ENCODE measurements at regions not wholly inside any gene's neighbourhood (a gene's known extent, or its start where the extent isn't known, plus 50 kb on each side); places are given as distances from the start of the nearest gene placed in this dataset.

- no peak overlapping the region for H3K4me3 ChIP-seq
- no peak for DNase-seq
- peaks cover 2% of the 10 kb centered on the region; the same call in 1 of the 2 replicates for H3F3A ChIP-seq (ENCODE audit: insufficient read depth)
- TF ChIP-seq EZH2phosphoT487 (IDR thresholded peaks at IDR 0.05; ENCODE audit: insufficient read depth, low read depth) = no peak
- no peak for TF ChIP-seq EZH2 (IDR thresholded peaks at IDR 0.05; ENCODE audit: insufficient read depth, poor library complexity, severe bottlenecking)
- no peaks in the 10 kb centered on the region for H3K79me2 ChIP-seq (ENCODE audit: insufficient read depth)
- no peak overlapping the region for H2AFZ ChIP-seq
- no peaks in the 10 kb centered on the region for H3K36me3 ChIP-seq (ENCODE audit: low read depth)
- 96% methylated on average over 16 of the region's 16 CpGs for WGBS, 2 experiments (ENCODE audit: low coverage in 1 of 2, low lambda C conversion rate in 2 of 2, missing lambda C conversion rate in 2 of 2)
- H3K4me2 ChIP-seq (ENCODE audit: unreplicated experiment) = no peak overlapping the region
- no peaks in the 10 kb centered on the region for H3K9me3 ChIP-seq (ENCODE audit: low read depth)
- in situ Hi-C loops (cut with MboI) = no loop called here
- no peak overlapping the region for H3K27ac ChIP-seq
- H3K9ac ChIP-seq = no peak overlapping the region
- H3K9me2 ChIP-seq (ENCODE audit: insufficient read depth) = no peaks in the 10 kb centered on the region
- H4K20me1 ChIP-seq (ENCODE audit: insufficient read depth) = no peaks in the 10 kb centered on the region
- no peaks in the 10 kb centered on the region for H3K27me3 ChIP-seq (replicated peaks; ENCODE audit: insufficient read depth)
- peaks cover 5% of the 10 kb centered on the region; the same call in 1 of the 2 replicates for H3K4me1 ChIP-seq (ENCODE audit: insufficient read depth)
Measured at GRCh38 chr9:129342591-129343423, 164.7 kb upstream of the IER5L start.

DNA sequence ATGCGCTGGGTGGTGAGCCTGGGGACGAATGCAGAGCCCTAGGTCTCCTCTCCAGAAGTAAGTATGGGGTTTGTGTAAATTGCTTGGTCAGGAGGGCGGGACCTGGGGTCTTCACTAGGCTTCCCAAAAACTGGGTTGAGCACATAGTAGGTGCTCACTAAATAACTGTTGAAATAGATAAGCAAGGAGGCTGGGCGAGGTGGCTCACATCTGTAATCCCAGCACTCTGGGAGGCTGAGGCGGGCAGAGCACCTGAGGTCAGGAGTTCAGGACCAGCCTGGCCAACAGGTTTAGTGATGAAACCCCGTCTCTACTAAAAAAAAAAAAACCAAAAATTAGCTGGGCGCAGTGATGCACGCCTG is 163.9 kb upstream of the IER5L start:
- Histone ChIP-seq H3K9me3 (ENCODE audit: low read depth) (no peaks in the 10 kb centered on the region), H3K27me3 (replicated peaks; ENCODE audit: insufficient read depth) (no peaks in the 10 kb centered on the region), H3K9ac (no peak overlapping the region), H4K20me1 (ENCODE audit: insufficient read depth) (no peaks in the 10 kb centered on the region), H3K9me2 (ENCODE audit: insufficient read depth) (no peaks in the 10 kb centered on the region), H3K4me3 (no peak overlapping the region), H3F3A (ENCODE audit: insufficient read depth) (no peaks in the 10 kb centered on the region), H3K27ac (no peak overlapping the region), H3K36me3 (ENCODE audit: low read depth) (no peaks in the 10 kb centered on the region), H3K4me1 (ENCODE audit: insufficient read depth) (no peaks in the 10 kb centered on the region; the same call in 1 of the 2 replicates), H3K4me2 (ENCODE audit: unreplicated experiment) (no peak overlapping the region), H2AFZ (no peak overlapping the region), H3K79me2 (ENCODE audit: insufficient read depth) (no peaks in the 10 kb centered on the region)
- in situ Hi-C loops (cut with MboI) = no loop called here
- no peak for TF ChIP-seq EZH2phosphoT487 (IDR thresholded peaks at IDR 0.05; ENCODE audit: insufficient read depth, low read depth)
- TF ChIP-seq EZH2 (IDR thresholded peaks at IDR 0.05; ENCODE audit: insufficient read depth, poor library complexity, severe bottlenecking) = no peak
- no peak for DNase-seq
- 87 to 88% methylated on average over 8 of the region's 8 CpGs for WGBS, 2 experiments (ENCODE audit: low coverage in 1 of 2, low lambda C conversion rate in 2 of 2, missing lambda C conversion rate in 2 of 2)

DNA sequence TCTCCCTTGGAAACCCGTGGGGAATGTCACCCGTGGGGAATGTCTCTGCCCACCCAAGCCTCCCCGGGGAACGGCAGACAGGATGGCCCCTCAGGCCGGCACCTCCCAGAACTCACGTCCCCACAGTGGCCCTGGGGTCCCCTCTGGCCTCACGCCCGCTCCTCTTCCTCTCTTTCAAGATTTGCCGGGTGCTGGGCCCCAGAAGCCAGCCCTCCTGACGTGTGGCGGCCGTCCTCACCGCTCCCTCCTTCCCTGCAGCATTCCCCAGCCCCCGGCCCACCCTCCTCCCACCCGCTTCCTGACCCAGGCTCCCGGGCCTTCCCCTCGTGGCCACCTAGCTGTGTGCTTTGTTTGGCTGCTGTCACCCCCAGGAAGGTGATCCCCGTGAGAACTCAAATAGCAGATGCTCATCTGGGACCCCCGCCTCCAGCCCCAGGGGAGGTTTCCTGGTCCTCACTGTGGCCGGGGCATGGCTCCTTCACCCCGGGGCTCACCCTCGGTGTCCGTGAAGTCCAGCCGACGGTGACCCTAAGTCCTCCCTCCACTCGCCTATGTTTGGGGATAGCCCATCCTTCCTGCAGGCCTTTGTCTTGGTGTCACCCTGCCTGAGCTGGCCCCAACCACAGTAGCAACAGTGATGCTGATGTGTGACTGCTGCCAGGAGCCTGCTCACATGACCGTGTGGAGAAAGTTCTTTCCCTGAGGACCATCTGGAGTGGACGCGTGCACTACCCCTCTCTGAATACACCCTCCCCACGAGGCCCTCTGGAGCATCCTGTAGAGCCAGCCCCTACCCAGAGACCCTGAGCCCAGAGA is 163.3 kb upstream of the IER5L start:
- H3K4me3 ChIP-seq = no peak overlapping the region
- no peaks in the 10 kb centered on the region for H3K79me2 ChIP-seq (ENCODE audit: insufficient read depth)
- no peak for DNase-seq
- no peaks in the 10 kb centered on the region for H3K9me3 ChIP-seq (ENCODE audit: low read depth)
- WGBS, 2 experiments (ENCODE audit: low coverage in 1 of 2, low lambda C conversion rate in 2 of 2, missing lambda C conversion rate in 2 of 2) = 68 to 83% methylated on average over 14 to 30 of the region's 30 CpGs
- H3F3A ChIP-seq (ENCODE audit: insufficient read depth) = no peaks in the 10 kb centered on the region
- H2AFZ ChIP-seq = no peak overlapping the region
- H3K9ac ChIP-seq = no peak overlapping the region
- TF ChIP-seq EZH2phosphoT487 (IDR thresholded peaks at IDR 0.05; ENCODE audit: insufficient read depth, low read depth) (no peak), EZH2 (IDR thresholded peaks at IDR 0.05; ENCODE audit: insufficient read depth, poor library complexity, severe bottlenecking) (no peak)
- H3K27me3 ChIP-seq (replicated peaks; ENCODE audit: insufficient read depth) = no peaks in the 10 kb centered on the region
- H3K27ac ChIP-seq = no peak overlapping the region
- peaks cover 3% of the 10 kb centered on the region for H3K4me1 ChIP-seq (ENCODE audit: insufficient read depth)
- H3K36me3 ChIP-seq (ENCODE audit: low read depth) = no peaks in the 10 kb centered on the region
- no peaks in the 10 kb centered on the region for H4K20me1 ChIP-seq (ENCODE audit: insufficient read depth)
- H3K9me2 ChIP-seq (ENCODE audit: insufficient read depth) = no peaks in the 10 kb centered on the region
- H3K4me2 ChIP-seq (ENCODE audit: unreplicated experiment) = no peak overlapping the region
- in situ Hi-C loops (cut with MboI) = no loop called here

- DNase-seq = no peak
- in situ Hi-C loops (cut with MboI) = no loop called here
Measured at GRCh38 chr9:129340427-129341170, 162.5 kb upstream of the IER5L start.

More at GRCh38 chr9:129340427-129341170, 162.5 kb upstream of the IER5L start:
- H3K27ac ChIP-seq = no peak overlapping the region
- H4K20me1 ChIP-seq (ENCODE audit: insufficient read depth) = no peaks in the 10 kb centered on the region
- H3K4me2 ChIP-seq (ENCODE audit: unreplicated experiment) = no peak overlapping the region
- H3F3A ChIP-seq (ENCODE audit: insufficient read depth) = 0 out of 2 replicates have a peak, but pooled peaks cover 4% of the 10 kb centered on the region
- H3K9me2 ChIP-seq (ENCODE audit: insufficient read depth) = no peaks in the 10 kb centered on the region
- no peaks in the 10 kb centered on the region for H3K9me3 ChIP-seq (ENCODE audit: low read depth)
- no peaks in the 10 kb centered on the region for H3K27me3 ChIP-seq (replicated peaks; ENCODE audit: insufficient read depth)
- H2AFZ ChIP-seq = no peak overlapping the region
- no peaks in the 10 kb centered on the region for H3K36me3 ChIP-seq (ENCODE audit: low read depth)
- H3K4me1 ChIP-seq (ENCODE audit: insufficient read depth) = peaks cover 11% of the 10 kb centered on the region
- 58 to 67% methylated on average over 15 of the region's 15 CpGs for WGBS, 2 experiments (ENCODE audit: low coverage in 1 of 2, low lambda C conversion rate in 2 of 2, missing lambda C conversion rate in 2 of 2)
- TF ChIP-seq EZH2 (IDR thresholded peaks at IDR 0.05; ENCODE audit: insufficient read depth, poor library complexity, severe bottlenecking) (no peak), EZH2phosphoT487 (IDR thresholded peaks at IDR 0.05; ENCODE audit: insufficient read depth, low read depth) (no peak)
- no peaks in the 10 kb centered on the region for H3K79me2 ChIP-seq (ENCODE audit: insufficient read depth)
- no peak overlapping the region for H3K4me3 ChIP-seq
- no peak overlapping the region for H3K9ac ChIP-seq

All from GM23248 (cell line).